Endothelial cell of umbilical vein (primary cell): ENCODE measurements at regions not wholly inside any gene's neighbourhood (a gene's known extent, or its start where the extent isn't known, plus 50 kb on each side); places are given as distances from the start of the nearest gene placed in this dataset.

Experiments used
- BruUV-seq: library from RNA; stranded (reverse); fragments of 400-500 nt; replicated peaks from 2 replicates; lab custom pipeline; 2021; lab: Mats Ljungman, UMichigan
- CTCF ChIA-PET: fragments of 300-600, 350-600 bp; sonication (Branson Sonifier 250); formaldehyde crosslinking; loops from one replicate; lab custom pipeline; 2021; ENCODE audit warnings: antibody characterized with exemption, inconsistent platforms; lab: Charles Lee
- POLR2A ChIA-PET: fragments of 300-600, 350-600 bp; sonication (Branson Sonifier 250); formaldehyde crosslinking; loops from one replicate; lab custom pipeline; 2021; ENCODE audit warnings: antibody characterized with exemption, inconsistent platforms; lab: Charles Lee
- DNase-seq: peaks from one replicate; pipeline ENCODE4 v3.0.0-alpha.2; 2011; ENCODE audit warnings: low read depth, low spot score
- FAIRE-seq: peaks from 2 replicates; lab custom pipeline; 2011; peaks lifted over from hg19 to GRCh38; lab: Jason Lieb, UNC
- H2AFZ ChIP-seq: 2 replicates; pipeline ENCODE4 v1.6.0; 2012; ENCODE audit warnings: low read depth, low read length, control low read depth, inconsistent platforms
- H3K27ac ChIP-seq: 2 replicates; pipeline ENCODE4 v1.5.1; 2011; ENCODE audit warnings: low read depth, mild to moderate bottlenecking, control low read depth, low read length, moderate library complexity; ENCODE audit not compliant: insufficient read depth
- H3K27me3 ChIP-seq, 2 experiments: 2 replicates each; pipeline versions ENCODE4 v1.6.0 to v1.6.1; 2011; ENCODE audit warnings: low read length in 2 of 2, mixed read lengths in 1 of 2; ENCODE audit not compliant: control insufficient read depth in 2 of 2, insufficient read depth in 2 of 2
- H3K36me3 ChIP-seq, 2 experiments: 2 replicates in 1 of 2; 3 replicates in 1 of 2; pipeline ENCODE4 v1.5.1; 2011; ENCODE audit warnings: low read length in 2 of 2, mild to moderate bottlenecking in 1 of 2, moderate library complexity in 1 of 2; ENCODE audit not compliant: control insufficient read depth in 2 of 2, insufficient read depth in 2 of 2; ENCODE audit errors: extremely low read depth in 1 of 2
- H3K4me1 ChIP-seq: 3 replicates; pipeline ENCODE4 v1.5.1; 2011; ENCODE audit warnings: mild to moderate bottlenecking, low read length; ENCODE audit not compliant: control insufficient read depth, insufficient read depth; ENCODE audit errors: extremely low read depth
- H3K4me2 ChIP-seq: 2 replicates; pipeline ENCODE4 v1.6.1; 2011; ENCODE audit warnings: low read length, control low read depth, mixed read lengths; ENCODE audit not compliant: insufficient read depth
- H3K4me3 ChIP-seq, 3 experiments: fragments of 200-600 bp in 1 of 3; sonication (generic), shearing (Covaris generic) in 1 of 3; replicated peaks in 1 of 3; 2 replicates each; pipeline ENCODE4 v1.5.1; 2011 to 2016; ENCODE audit warnings: control low read depth in 3 of 3, low read length in 3 of 3, mild to moderate bottlenecking in 2 of 3, inconsistent platforms in 1 of 3, low read depth in 1 of 3, moderate library complexity in 1 of 3; ENCODE audit not compliant: insufficient read depth in 1 of 3
- H3K79me2 ChIP-seq: 2 replicates; pipeline ENCODE4 v1.6.0; 2012; ENCODE audit warnings: low read length, inconsistent platforms; ENCODE audit not compliant: control insufficient read depth, insufficient read depth
- H3K9ac ChIP-seq: replicated peaks from 2 replicates; pipeline ENCODE3; 2011; ENCODE audit warnings: low read length, control low read depth; ENCODE audit not compliant: insufficient read depth; ENCODE audit errors: extremely low read depth
- H3K9me1 ChIP-seq: replicated peaks from 3 replicates; pipeline ENCODE4 v1.6.0; 2011; ENCODE audit warnings: mild to moderate bottlenecking, low read length; ENCODE audit not compliant: control insufficient read depth, insufficient read depth; ENCODE audit errors: extremely low read depth
- H3K9me3 ChIP-seq: replicated peaks from 2 replicates; pipeline ENCODE4 v1.5.1; 2012; ENCODE audit warnings: low read length, inconsistent platforms; ENCODE audit not compliant: control insufficient read depth, insufficient read depth
- H4K20me1 ChIP-seq: replicated peaks from 2 replicates; pipeline ENCODE3; 2011; ENCODE audit warnings: mild to moderate bottlenecking, low read length; ENCODE audit not compliant: control insufficient read depth, insufficient read depth; ENCODE audit errors: extremely low read depth
- CTCF ChIP-seq, 2 donors: IDR thresholded peaks; 1 replicate in 1 of 2; 2 replicates in 1 of 2; pipeline ENCODE4 v1.5.1; 2011; ENCODE audit warnings: low read length in 2 of 2, mild to moderate bottlenecking in 2 of 2, moderate library complexity in 2 of 2, control low read depth in 1 of 2, inconsistent platforms in 1 of 2, low read depth in 1 of 2; ENCODE audit not compliant: insufficient read depth in 1 of 2; ENCODE audit errors: extremely low read depth in 1 of 2
- EZH2 ChIP-seq: IDR thresholded peaks from 2 replicates; pipeline ENCODE4 v1.6.1; 2012; ENCODE audit warnings: borderline replicate concordance, low read depth, mild to moderate bottlenecking, moderate library complexity, low read length, inconsistent platforms; ENCODE audit not compliant: severe bottlenecking
- FOS ChIP-seq: IDR thresholded peaks from 2 replicates; pipeline ENCODE4 v1.6.1; 2011; ENCODE audit warnings: mild to moderate bottlenecking, low read length, moderate library complexity, borderline replicate concordance; ENCODE audit not compliant: insufficient read depth
- GATA2 ChIP-seq: IDR thresholded peaks from 2 replicates; pipeline ENCODE4 v1.7.0; 2011; ENCODE audit warnings: low read depth, mild to moderate bottlenecking, moderate library complexity, mixed read lengths, low read length; ENCODE audit not compliant: insufficient read length, insufficient read depth
- JUN ChIP-seq: IDR thresholded peaks from 2 replicates; pipeline ENCODE4 v1.6.1; 2011; ENCODE audit warnings: borderline replicate concordance, low read depth; ENCODE audit not compliant: insufficient read length, insufficient read depth
- MYC ChIP-seq: IDR thresholded peaks from one replicate; pipeline ENCODE4 v1.6.1; 2011; ENCODE audit warnings: mild to moderate bottlenecking, low read depth, low read length
- POLR2A ChIP-seq: IDR thresholded peaks from 2 replicates; pipeline ENCODE4 v1.6.1; 2012; ENCODE audit warnings: low read depth, mild to moderate bottlenecking, control low read depth, low read length
- POLR2AphosphoS5 ChIP-seq: IDR thresholded peaks from 2 replicates; pipeline ENCODE4 v1.6.1; 2012; ENCODE audit warnings: low read depth, mild to moderate bottlenecking, control low read depth, low read length, moderate library complexity; ENCODE audit not compliant: insufficient read depth
- dilution Hi-C: fragments of 300-500 bp; cut with MboI; formaldehyde crosslinking; loops from one replicate; pipeline ENCODE4 v1.15.0; 2019; ENCODE audit warnings: low sequenced_read_pairs; ENCODE audit not compliant: extremely low pct_ligation_motif_present
- intact Hi-C: fragments of 100-400 bp; cut with micrococcal nuclease; formaldehyde crosslinking; loops from one replicate; pipeline ENCODE4 v1.10.0; 2022
- TF ChIP-seq, protein P1 (sequence below): IDR thresholded peaks from 2 replicates; pipeline ENCODE4 v1.6.1; 2011; ENCODE audit not compliant: insufficient read depth, insufficient read length

- BruUV-seq = no TSS peak
- dilution Hi-C loops = no loop called here
Observed at GRCh38 chr9:113755433-113755832, 120.7 kb upstream of the ZNF618 start.

More at GRCh38 chr9:113755433-113755832, 120.7 kb upstream of the ZNF618 start:
- H3K9ac ChIP-seq = no peak overlapping the region
- POLR2A ChIA-PET = no interaction called here
- no peaks in the 10 kb centered on the region for H3K4me1 ChIP-seq
- no peaks in the 10 kb centered on the region for H3K36me3 ChIP-seq
- DNase-seq = peak; percentile 27
- H3K4me3 ChIP-seq = no peak overlapping the region
- H3K79me2 ChIP-seq = no peaks in the 10 kb centered on the region
- no peaks in the 10 kb centered on the region for H4K20me1 ChIP-seq
- intact Hi-C loops = no loop called here
- no peaks in the 10 kb centered on the region for H3K9me1 ChIP-seq
- no peak overlapping the region for H2AFZ ChIP-seq
- no peak overlapping the region for H3K4me2 ChIP-seq
- no peak overlapping the region for H3K27ac ChIP-seq
- TF ChIP-seq POLR2AphosphoS5 (no peak), EZH2 (no peak), JUN (no peak), CTCF (IDR thresholded peaks at IDR 0.05; ENCODE audit: extremely low read depth in 1 of 2, insufficient read depth in 1 of 2, low read depth in 1 of 2, low read length in 2 of 2) (no peak), GATA2 (no peak), FOS (no peak), POLR2A (no peak), MYC (no peak)
- TF ChIP-seq, protein P1, sequence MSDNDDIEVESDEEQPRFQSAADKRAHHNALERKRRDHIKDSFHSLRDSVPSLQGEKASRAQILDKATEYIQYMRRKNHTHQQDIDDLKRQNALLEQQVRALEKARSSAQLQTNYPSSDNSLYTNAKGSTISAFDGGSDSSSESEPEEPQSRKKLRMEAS = no peak
- CTCF ChIA-PET = no interaction called here
- H3K9me3 ChIP-seq = no peaks in the 10 kb centered on the region
- peak; percentile 18 for FAIRE-seq
- peaks cover 24 to 60% of the 10 kb centered on the region in 2 experiments for H3K27me3 ChIP-seq
